ENCODE measurements at regions not wholly inside any gene's neighbourhood (a gene's known extent, or its start where the extent isn't known, plus 50 kb on each side); places are given as distances from the start of the nearest gene placed in this dataset.
"Not testable (repeated sequence)": the region's sequence is repeated elsewhere in the genome, so short reads cannot be mapped to it uniquely, and the experiment has no call there.

GRCh38 chr4:87725287-87725686, 74.1 kb upstream of the IBSP start:
- not testable (repeated sequence) for TF ChIP-seq CTCF, POLR2A, EP300 (IDR thresholded peaks at IDR 0.05)

All from tibial nerve (tissue), 4 donors.